AG04450 (cell line): ENCODE measurements at regions not wholly inside any gene's neighbourhood (a gene's known extent, or its start where the extent isn't known, plus 50 kb on each side); places are given as distances from the start of the nearest gene placed in this dataset.

Experiments
- CTCF ChIA-PET: fragments of 300-600, 350-600 bp; formaldehyde crosslinking; extraction: SDS; loops from one replicate; lab custom pipeline; 2022; ENCODE audit warnings: antibody characterized with exemption, inconsistent platforms; lab: Charles Lee
- POLR2A ChIA-PET: fragments of 350-600 bp; formaldehyde crosslinking; extraction: SDS; loops from one replicate; lab custom pipeline; 2021; ENCODE audit warnings: antibody characterized with exemption, inconsistent platforms; lab: Yijun Ruan, JAX
- DNase-seq: peaks from one replicate; pipeline ENCODE4 v3.0.0-alpha.2; 2011; ENCODE audit warnings: low read depth, low spot score
- H3K27ac ChIP-seq: one replicate; pipeline ENCODE4 v1.5.1; 2012; ENCODE audit warnings: low read depth, low read length, control low read depth
- H3K27me3 ChIP-seq: one replicate; pipeline ENCODE4 v1.6.0; 2012; ENCODE audit warnings: low read length; ENCODE audit not compliant: control insufficient read depth, insufficient read depth
- H3K4me3 ChIP-seq: 2 replicates; pipeline ENCODE4 v1.5.1; 2011; ENCODE audit warnings: mild to moderate bottlenecking, low read depth, low read length, control low read depth
- H3K9me3 ChIP-seq: 2 replicates; pipeline ENCODE4 v1.5.1; 2012; ENCODE audit warnings: low read length; ENCODE audit not compliant: control insufficient read depth, insufficient read depth
- CTCF ChIP-seq: IDR thresholded peaks from 2 replicates; pipeline ENCODE4 v1.5.1; 2011; ENCODE audit warnings: low read depth, low read length, control low read depth, inconsistent platforms

GRCh38 chr2:195586062-195586714 is 70.8 kb upstream of the SLC39A10 start:
- Histone ChIP-seq H3K9me3 (no peaks in the 10 kb centered on the region), H3K27me3 (no peaks in the 10 kb centered on the region), H3K27ac (no peak overlapping the region), H3K4me3 (no peak overlapping the region)
- no peak for DNase-seq
- POLR2A ChIA-PET, result no interaction called here
- CTCF ChIA-PET, result interaction anchor here (1.0 to 2.0 kb wide), 3 partner anchors 9 to 71 kb away, joined by 4 to 5 read pairs (median 4); partner anchors contain the start of gene SLC39A10
- no peak for TF ChIP-seq CTCF

GRCh38 chr2:195582188-195582587 is 74.8 kb upstream of the SLC39A10 start:
- Histone ChIP-seq H3K27ac (no peak overlapping the region), H3K27me3 (no peaks in the 10 kb centered on the region), H3K9me3 (no peaks in the 10 kb centered on the region), H3K4me3 (no peak overlapping the region)
- ChIA-PET CTCF (no interaction called here), POLR2A (no interaction called here)
- no peak for TF ChIP-seq CTCF
- no peak for DNase-seq

GRCh38 chr2:195579776-195580555 is 77.1 kb upstream of the SLC39A10 start:
- ChIA-PET POLR2A (no interaction called here), CTCF (interaction anchor here (0.7 to 0.8 kb wide), 2 partner anchors 14 to 77 kb away, joined by 4 to 5 read pairs; partner anchors contain the start of gene SLC39A10)
- H3K27ac ChIP-seq, result no peak overlapping the region

GRCh38 chr2:195575879-195576401 is 81.1 kb upstream of the SLC39A10 start:
- Histone ChIP-seq H3K27me3 (no peaks in the 10 kb centered on the region), H3K4me3 (no peak overlapping the region), H3K27ac (no peak overlapping the region), H3K9me3 (no peaks in the 10 kb centered on the region)
- no peak for TF ChIP-seq CTCF
- no peak for DNase-seq
- CTCF ChIA-PET, result interaction anchor here (0.8 to 1.4 kb wide), 2 partner anchors 81 to 84 kb away, joined by 5 to 7 read pairs; partner anchors contain the start of gene SLC39A10
- POLR2A ChIA-PET, result interaction anchor here (1.7 kb wide), 1 partner anchor 81 kb away, joined by 7 read pairs; the partner anchor contains the start of gene SLC39A10

More at GRCh38 chr2:195579776-195580555, 77.1 kb upstream of the SLC39A10 start:
- no peaks in the 10 kb centered on the region for H3K9me3 ChIP-seq
- no peak for TF ChIP-seq CTCF
- H3K27me3 ChIP-seq, result no peaks in the 10 kb centered on the region
- no peak overlapping the region for H3K4me3 ChIP-seq
- no peak for DNase-seq
